OCI-LY3 (cell line): ENCODE measurements at regions not wholly inside any gene's neighbourhood (a gene's known extent, or its start where the extent isn't known, plus 50 kb on each side); places are given as distances from the start of the nearest gene placed in this dataset.

ENCODE experiments used
- CTCF ChIP-seq: fragments of 200-600, 300-600 bp; sonication (generic); IDR thresholded peaks from 2 replicates; pipeline ENCODE4 v1.5.1; 2014; ENCODE audit warnings: antibody characterized with exemption, low read length, low read depth
- EZH2phosphoT487 ChIP-seq: fragments of 200-600 bp; shearing (Covaris generic); IDR thresholded peaks from 2 replicates; pipeline ENCODE4 v1.6.1; 2018; ENCODE audit warnings: antibody characterized with exemption, mixed run types, low read depth

GRCh38 chr2:234601213-234601612 is 104.3 kb upstream of the ARL4C start:
- TF ChIP-seq EZH2phosphoT487 (no peak), CTCF (no peak)
